ENCODE measurements at regions not wholly inside any gene's neighbourhood (a gene's known extent, or its start where the extent isn't known, plus 50 kb on each side); places are given as distances from the start of the nearest gene placed in this dataset.

- TF ChIP-seq POLR2A (IDR thresholded peaks at IDR 0.05) = no peak
- TF ChIP-seq CTCF (IDR thresholded peaks at IDR 0.05) = no peak
These were observed 60.5 kb upstream of the ALKAL2 start for GRCh38 chr2:348361-348916.
